Mesendoderm (in vitro differentiated cells): ENCODE measurements at regions not wholly inside any gene's neighbourhood (a gene's known extent, or its start where the extent isn't known, plus 50 kb on each side); places are given as distances from the start of the nearest gene placed in this dataset.

Experiments
- DNase-seq: peaks from one replicate; pipeline ENCODE4 v3.0.0; 2013
- H2AK5ac ChIP-seq: 2 replicates; pipeline ENCODE4 v1.6.1; 2013; ENCODE audit warnings: low read length, inconsistent platforms
- H2BK120ac ChIP-seq: 2 replicates; pipeline ENCODE4 v1.6.1; 2013; ENCODE audit warnings: low read depth, mild to moderate bottlenecking, low read length, moderate library complexity, mixed read lengths
- H2BK15ac ChIP-seq: replicated peaks from 2 replicates; pipeline ENCODE4 v1.6.1; 2013; ENCODE audit warnings: low read depth, mild to moderate bottlenecking, moderate library complexity
- H2BK5ac ChIP-seq: 2 replicates; pipeline ENCODE4 v1.6.1; 2013; ENCODE audit warnings: low read length, inconsistent platforms
- H3K18ac ChIP-seq: 2 replicates; pipeline ENCODE4 v1.6.1; 2013; ENCODE audit warnings: mild to moderate bottlenecking, low read length, mixed read lengths
- H3K23ac ChIP-seq: one replicate; pipeline ENCODE4 v1.6.1; 2013; ENCODE audit warnings: low read length
- H3K27ac ChIP-seq: 2 replicates; pipeline ENCODE4 v1.5.1; 2013; ENCODE audit warnings: low read depth, mild to moderate bottlenecking, inconsistent platforms, low read length, moderate library complexity
- H3K27me3 ChIP-seq: 2 replicates; pipeline ENCODE4 v1.6.1; 2013; ENCODE audit warnings: low read length, control low read depth, mild to moderate bottlenecking, inconsistent platforms; ENCODE audit not compliant: insufficient read depth, poor library complexity
- H3K36me3 ChIP-seq: 2 replicates; pipeline ENCODE4 v1.6.1; 2013; ENCODE audit warnings: low read length, inconsistent platforms; ENCODE audit not compliant: control insufficient read depth, insufficient read depth
- H3K4ac ChIP-seq: one replicate; pipeline ENCODE4 v1.6.1; 2013; ENCODE audit warnings: low read depth, mild to moderate bottlenecking, low read length, moderate library complexity
- H3K4me1 ChIP-seq: 2 replicates; pipeline ENCODE4 v1.6.1; 2013; ENCODE audit warnings: low read depth, low read length, inconsistent platforms; ENCODE audit not compliant: control insufficient read depth
- H3K4me2 ChIP-seq: 2 replicates; pipeline ENCODE4 v1.6.1; 2013; ENCODE audit warnings: low read length
- H3K4me3 ChIP-seq: 2 replicates; pipeline ENCODE4 v1.5.1; 2013; ENCODE audit warnings: mild to moderate bottlenecking, low read length
- H3K56ac ChIP-seq: one replicate; pipeline ENCODE4 v1.6.1; 2013; ENCODE audit warnings: low read length
- H3K79me1 ChIP-seq: 2 replicates; pipeline ENCODE4 v1.6.1; 2013; ENCODE audit warnings: low read length, inconsistent platforms
- H3K79me2 ChIP-seq: 2 replicates; pipeline ENCODE4 v1.6.1; 2013; ENCODE audit warnings: mild to moderate bottlenecking, low read length; ENCODE audit not compliant: control insufficient read depth, insufficient read depth
- H3K9ac ChIP-seq: 2 replicates; pipeline ENCODE4 v1.6.1; 2013; ENCODE audit warnings: low read length, inconsistent platforms
- H4K5ac ChIP-seq: one replicate; pipeline ENCODE4 v1.6.1; 2013; ENCODE audit warnings: low read length
- H4K8ac ChIP-seq: one replicate; pipeline ENCODE4 v1.6.1; 2013; ENCODE audit warnings: low read depth, mild to moderate bottlenecking, control low read depth, low read length, moderate library complexity
- WGBS: extraction: QIAGEN DNeasy Blood & Tissue Kit; methylation state at CpG from one replicate; pipeline ENCODE4 v1.1.7; 2013; ENCODE audit warnings: low lambda C conversion rate, missing lambda C conversion rate; ENCODE audit not compliant: insufficient coverage; ENCODE audit errors: extremely low coverage; 5-methylcytosine and 5-hydroxymethylcytosine counted together

DNA sequence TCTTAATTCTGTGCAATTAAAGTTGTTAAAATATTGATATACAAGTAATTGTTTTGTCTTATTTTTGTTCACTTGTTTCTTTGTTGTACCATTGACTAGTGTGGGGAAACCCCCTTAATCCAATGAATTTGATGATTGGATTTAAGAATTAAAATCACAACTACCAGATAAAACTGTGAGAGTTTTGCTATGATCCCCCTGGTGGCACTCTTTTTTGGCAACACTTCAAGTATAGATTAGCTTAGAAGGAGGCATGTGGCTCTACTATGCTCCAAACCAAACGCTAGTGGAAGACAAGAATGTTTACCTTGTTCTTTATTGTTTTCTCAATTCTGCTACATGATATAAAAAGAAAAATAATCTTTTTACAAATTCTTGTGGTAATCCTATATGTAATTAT is 477.8 kb upstream of the ETAA1 start:
- no peaks in the 10 kb centered on the region for H3K4me1 ChIP-seq
- no peaks in the 10 kb centered on the region for H3K79me1 ChIP-seq
- no peak overlapping the region for H3K18ac ChIP-seq
- no peak overlapping the region for H3K56ac ChIP-seq
- no peak overlapping the region for H2AK5ac ChIP-seq
- no peak overlapping the region for H3K9ac ChIP-seq
- H3K27me3 ChIP-seq, result no peaks in the 10 kb centered on the region
- H3K79me2 ChIP-seq, result no peaks in the 10 kb centered on the region
- H3K36me3 ChIP-seq, result no peaks in the 10 kb centered on the region
- no peak overlapping the region for H3K4me2 ChIP-seq
- no peak overlapping the region for H4K5ac ChIP-seq
- no peak overlapping the region for H3K4me3 ChIP-seq
- H3K4ac ChIP-seq, result no peak overlapping the region
- no peak overlapping the region for H3K23ac ChIP-seq
- no peak overlapping the region for H4K8ac ChIP-seq
- H2BK15ac ChIP-seq, result no peak overlapping the region
- peak; percentile 7 for DNase-seq
- H2BK5ac ChIP-seq, result no peak overlapping the region
- H3K27ac ChIP-seq, result no peak overlapping the region
- no CpG with 5 or more reads among the region's 1 CpG for WGBS
- H2BK120ac ChIP-seq, result no peak overlapping the region

DNA sequence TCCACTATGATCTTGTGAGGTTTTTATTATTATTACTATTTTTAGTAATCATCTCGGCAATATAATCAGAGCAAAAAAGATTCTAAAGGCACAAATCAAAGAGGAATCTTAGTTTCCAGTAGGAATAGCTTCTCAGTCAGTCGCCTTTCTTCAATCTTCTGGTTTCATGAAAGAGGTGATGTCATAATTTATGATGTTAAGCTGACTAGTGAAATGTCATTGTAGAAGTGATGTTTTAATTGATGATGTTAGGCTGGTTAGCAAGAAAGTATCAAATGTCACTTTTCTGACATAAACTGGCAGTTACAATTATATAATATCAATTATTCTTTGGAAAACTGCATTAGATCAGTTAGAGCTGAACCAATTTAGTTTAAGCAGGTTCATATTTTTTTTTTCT is 476.7 kb upstream of the ETAA1 start:
- Histone ChIP-seq H2BK5ac (no peak overlapping the region), H4K8ac (no peak overlapping the region), H3K27ac (no peak overlapping the region), H3K4me2 (no peak overlapping the region), H3K4ac (no peak overlapping the region), H2BK120ac (no peak overlapping the region), H3K36me3 (no peaks in the 10 kb centered on the region), H3K4me1 (no peaks in the 10 kb centered on the region), H3K79me2 (no peaks in the 10 kb centered on the region), H3K79me1 (no peaks in the 10 kb centered on the region), H3K4me3 (no peak overlapping the region), H2AK5ac (no peak overlapping the region), H2BK15ac (no peak overlapping the region), H3K18ac (no peak overlapping the region), H3K23ac (no peak overlapping the region), H3K56ac (no peak overlapping the region), H3K27me3 (no peaks in the 10 kb centered on the region), H3K9ac (no peak overlapping the region), H4K5ac (no peak overlapping the region)
- no peak for DNase-seq
- WGBS, result no CpG with 5 or more reads among the region's 2 CpGs

DNA sequence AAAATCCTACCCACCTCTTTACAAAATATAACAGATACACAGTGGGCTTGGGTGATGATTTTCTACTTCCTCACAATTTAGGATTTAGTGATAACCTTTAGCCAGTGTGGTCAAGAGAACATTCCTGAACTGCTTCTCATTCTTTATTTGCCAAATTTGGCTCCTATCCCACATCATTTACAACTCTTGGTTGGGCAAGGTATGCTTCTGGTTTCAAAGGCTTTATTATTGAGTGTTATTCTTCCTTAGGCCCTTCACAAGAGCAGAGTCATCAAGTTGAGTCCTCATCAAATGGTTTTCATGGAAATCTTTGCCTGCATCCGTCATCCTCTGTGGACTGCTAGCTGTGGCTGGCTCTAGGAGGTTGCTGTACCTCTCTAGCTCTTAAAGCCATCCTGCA is 472.0 kb upstream of the ETAA1 start:
- Histone ChIP-seq H3K36me3 (no peaks in the 10 kb centered on the region), H3K4ac (no peak overlapping the region), H3K9ac (no peak overlapping the region), H2BK5ac (no peak overlapping the region), H3K56ac (no peak overlapping the region), H2AK5ac (no peak overlapping the region), H2BK15ac (no peak overlapping the region), H3K27me3 (no peaks in the 10 kb centered on the region), H3K18ac (no peak overlapping the region), H3K4me1 (no peaks in the 10 kb centered on the region), H4K8ac (no peak overlapping the region), H3K27ac (no peak overlapping the region), H3K4me2 (no peak overlapping the region), H2BK120ac (no peak overlapping the region), H3K79me2 (no peaks in the 10 kb centered on the region), H4K5ac (no peak overlapping the region), H3K4me3 (no peak overlapping the region), H3K23ac (no peak overlapping the region), H3K79me1 (no peaks in the 10 kb centered on the region)
- no CpG with 5 or more reads among the region's 1 CpG for WGBS
- DNase-seq, result no peak

DNA sequence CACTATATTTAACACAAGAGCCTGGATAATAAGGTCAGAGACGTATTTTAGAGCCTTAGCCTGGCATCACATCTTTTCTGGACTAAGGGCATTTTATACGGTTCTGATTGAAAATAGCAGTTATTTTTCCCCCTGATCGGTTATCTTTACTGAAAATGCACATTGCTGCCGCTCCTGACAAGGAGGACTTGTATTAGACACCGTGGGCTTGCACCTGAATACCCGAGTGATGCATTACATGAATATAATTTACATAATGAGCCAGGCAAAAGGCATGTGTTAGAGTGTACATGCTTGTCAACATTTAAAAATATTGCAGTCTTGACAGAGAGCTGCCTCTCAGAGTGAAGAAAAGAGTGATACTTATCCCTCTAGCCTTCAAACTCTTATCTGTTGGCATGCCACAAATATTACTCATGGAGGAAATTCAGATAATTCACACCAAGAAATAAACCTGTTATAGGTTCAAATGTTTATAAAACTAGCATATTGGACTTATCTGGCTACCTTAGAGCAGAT is 470.5 kb upstream of the ETAA1 start:
- WGBS, result no CpG with 5 or more reads among the region's 6 CpGs
- Histone ChIP-seq H3K4me1 (no peaks in the 10 kb centered on the region), H3K9ac (no peak overlapping the region), H3K4me2 (no peak overlapping the region), H3K79me2 (no peaks in the 10 kb centered on the region), H3K27ac (no peak overlapping the region), H2BK120ac (no peak overlapping the region), H3K36me3 (no peaks in the 10 kb centered on the region), H3K79me1 (no peaks in the 10 kb centered on the region), H2AK5ac (no peak overlapping the region), H3K56ac (no peak overlapping the region), H4K5ac (no peak overlapping the region), H3K4ac (no peak overlapping the region), H2BK15ac (no peak overlapping the region), H4K8ac (no peak overlapping the region), H3K23ac (no peak overlapping the region), H3K4me3 (no peak overlapping the region), H3K18ac (no peak overlapping the region), H2BK5ac (no peak overlapping the region), H3K27me3 (no peaks in the 10 kb centered on the region)
- DNase-seq, result no peak

DNA sequence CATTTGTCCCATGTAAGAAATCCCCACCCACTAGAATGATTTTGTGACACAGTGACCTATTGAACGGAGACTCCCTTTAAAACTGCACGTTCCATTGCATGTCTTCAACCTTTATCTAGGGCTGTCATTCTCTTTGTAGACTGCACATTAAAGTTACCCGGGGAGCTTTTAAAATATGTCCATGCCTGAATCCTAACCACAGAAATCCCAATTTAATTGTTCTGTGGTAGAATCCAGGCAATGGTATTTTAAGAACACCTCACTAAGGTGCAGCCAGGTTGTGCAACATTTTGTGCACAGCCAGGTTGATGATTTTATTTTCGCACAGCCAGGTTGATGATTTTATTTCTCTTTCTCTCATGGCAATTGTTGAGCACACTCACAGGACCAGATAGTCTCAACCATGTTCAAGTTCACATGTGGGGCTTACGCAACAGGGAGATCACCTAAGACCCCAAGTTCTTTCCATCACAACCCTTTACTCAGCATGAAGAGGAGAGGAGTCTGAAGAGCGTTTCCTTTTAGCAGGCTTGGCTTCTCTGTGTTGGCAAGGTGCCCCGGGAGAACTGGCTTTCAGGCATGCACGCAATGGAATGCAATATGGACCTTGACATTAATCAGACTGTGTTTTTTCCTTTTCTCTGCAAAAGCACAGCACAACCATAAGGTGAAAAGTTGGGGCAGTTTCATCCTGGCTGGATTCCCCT is 467.3 kb upstream of the ETAA1 start:
- Histone ChIP-seq H3K27me3 (no peaks in the 10 kb centered on the region), H2BK15ac (no peak overlapping the region), H3K79me1 (no peaks in the 10 kb centered on the region), H3K18ac (no peak overlapping the region), H3K4me2 (no peak overlapping the region), H2BK120ac (no peak overlapping the region), H4K5ac (no peak overlapping the region), H3K4ac (no peak overlapping the region), H2AK5ac (no peak overlapping the region), H3K4me1 (no peaks in the 10 kb centered on the region), H3K27ac (no peak overlapping the region), H3K79me2 (no peaks in the 10 kb centered on the region), H3K4me3 (no peak overlapping the region), H2BK5ac (no peak overlapping the region), H3K9ac (no peak overlapping the region), H3K36me3 (no peaks in the 10 kb centered on the region), H3K23ac (no peak overlapping the region), H3K56ac (no peak overlapping the region), H4K8ac (no peak overlapping the region)
- no CpG with 5 or more reads among the region's 8 CpGs for WGBS
- DNase-seq, result no peak
